GM23248 (cell line): ENCODE measurements at regions not wholly inside any gene's neighbourhood (a gene's known extent, or its start where the extent isn't known, plus 50 kb on each side); places are given as distances from the start of the nearest gene placed in this dataset.

Experiments used
- EZH2 ChIP-seq: fragments of 200-600 bp; sonication (generic); IDR thresholded peaks from 2 replicates; pipeline ENCODE4 v1.6.1; 2018; ENCODE audit warnings: antibody characterized with exemption, mild to moderate bottlenecking; ENCODE audit not compliant: insufficient read depth, poor library complexity, severe bottlenecking
- EZH2phosphoT487 ChIP-seq: fragments of 200-600 bp; sonication (generic); IDR thresholded peaks from 2 replicates; pipeline ENCODE4 v1.6.1; 2018; ENCODE audit warnings: antibody characterized with exemption, moderate library complexity, mild to moderate bottlenecking, low read depth; ENCODE audit not compliant: insufficient read depth

DNA sequence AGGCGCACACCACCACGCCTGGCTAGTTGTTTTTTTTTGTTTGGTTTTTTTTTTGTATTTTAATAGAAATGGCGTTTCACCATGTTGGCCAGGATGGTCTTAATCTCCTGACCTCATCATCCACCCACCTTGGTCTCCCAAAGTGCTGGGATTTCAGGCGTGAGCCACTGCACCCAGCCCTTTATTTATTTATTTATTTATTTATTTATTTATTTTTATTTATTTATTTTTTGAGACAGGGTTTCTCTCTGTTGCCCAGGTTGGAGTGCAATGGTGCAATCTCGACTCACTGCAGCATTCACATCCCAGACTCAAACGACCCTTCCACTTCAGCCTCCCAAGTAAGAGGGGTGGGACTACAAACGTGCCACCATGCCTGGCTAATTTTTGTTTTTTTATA is 63.0 kb upstream of the ADAMTSL1 start:
- no peak for TF ChIP-seq EZH2
- no peak for TF ChIP-seq EZH2phosphoT487
